Smooth muscle cell (in vitro differentiated cells): ENCODE measurements at regions not wholly inside any gene's neighbourhood (a gene's known extent, or its start where the extent isn't known, plus 50 kb on each side); places are given as distances from the start of the nearest gene placed in this dataset.

ENCODE experiments used
- DNase-seq: peaks from one replicate; lab custom pipeline; 2025; ENCODE audit not compliant: unreplicated experiment; lab: John Stamatoyannopoulos, UW
- H2AFZ ChIP-seq: fragments of 200-600 bp; sonication (generic); 2 replicates; pipeline ENCODE4 v1.6.0; 2016; ENCODE audit warnings: antibody characterized with exemption, low read depth, mild to moderate bottlenecking
- H3F3A ChIP-seq: fragments of 200-600 bp; sonication (generic); 2 replicates; pipeline ENCODE4 v1.6.0; 2017; ENCODE audit warnings: antibody characterized with exemption, low read depth
- H3K27ac ChIP-seq: fragments of 200-600 bp; sonication (generic); 2 replicates; pipeline ENCODE4 v1.5.1; 2016; ENCODE audit warnings: low read depth, mild to moderate bottlenecking
- H3K27me3 ChIP-seq: fragments of 200-600 bp; sonication (generic); 2 replicates; pipeline ENCODE4 v1.6.1; 2016; ENCODE audit warnings: low read depth, mild to moderate bottlenecking
- H3K36me3 ChIP-seq: fragments of 200-600 bp; sonication (generic); 2 replicates; pipeline ENCODE4 v1.5.1; 2016; ENCODE audit warnings: low read depth
- H3K4me1 ChIP-seq: fragments of 200-600 bp; sonication (generic); 2 replicates; pipeline ENCODE4 v1.5.1; 2016; ENCODE audit warnings: low read depth
- H3K4me2 ChIP-seq: fragments of 200-600 bp; sonication (generic); 2 replicates; pipeline ENCODE4 v1.6.0; 2016; ENCODE audit warnings: mild to moderate bottlenecking
- H3K4me3 ChIP-seq: fragments of 200-600 bp; sonication (generic); 2 replicates; pipeline ENCODE4 v1.5.1; 2016; ENCODE audit warnings: mild to moderate bottlenecking
- H3K79me2 ChIP-seq: fragments of 200-600 bp; sonication (generic); 2 replicates; pipeline ENCODE4 v1.6.0; 2016; ENCODE audit warnings: low read depth, mild to moderate bottlenecking
- H3K9ac ChIP-seq: fragments of 200-600 bp; sonication (generic); 2 replicates; pipeline ENCODE4 v1.6.0; 2016; ENCODE audit warnings: low read depth
- H3K9me3 ChIP-seq: fragments of 200-600 bp; sonication (generic); replicated peaks from 2 replicates; pipeline ENCODE4 v1.5.1; 2016; ENCODE audit warnings: low read depth
- H4K20me1 ChIP-seq: fragments of 200-600 bp; sonication (generic); 2 replicates; pipeline ENCODE4 v1.6.0; 2016; ENCODE audit warnings: low read depth
- WGBS: methylation state at CpG from one replicate; pipeline ENCODE4 v1.1.7; 2016; ENCODE audit warnings: low lambda C conversion rate; 5-methylcytosine and 5-hydroxymethylcytosine counted together
- TF ChIP-seq, protein P1 (sequence below): fragments of 200-600 bp; sonication (generic); IDR thresholded peaks from 2 replicates; pipeline ENCODE4 v1.5.1; 2017; ENCODE audit warnings: borderline replicate concordance, mild to moderate bottlenecking, antibody characterized with exemption; ENCODE audit not compliant: insufficient read depth, poor library complexity, severe bottlenecking

GRCh38 chr3:35521196-35521595, 118.1 kb upstream of the ARPP21 start:
- no peaks in the 10 kb centered on the region for H3K79me2 ChIP-seq
- H2AFZ ChIP-seq: no peak overlapping the region
- H3K36me3 ChIP-seq: no peaks in the 10 kb centered on the region
- H3K9me3 ChIP-seq: no peaks in the 10 kb centered on the region
- H3K4me3 ChIP-seq: no peak overlapping the region
- H3K9ac ChIP-seq: no peak overlapping the region
- WGBS: 64% methylated on average over 3 of the region's 3 CpGs
- no peaks in the 10 kb centered on the region for H3F3A ChIP-seq
- H3K4me1 ChIP-seq: no peaks in the 10 kb centered on the region
- H3K27ac ChIP-seq: no peak overlapping the region
- no peak for DNase-seq
- no peak overlapping the region for H3K4me2 ChIP-seq
- TF ChIP-seq, protein P1, sequence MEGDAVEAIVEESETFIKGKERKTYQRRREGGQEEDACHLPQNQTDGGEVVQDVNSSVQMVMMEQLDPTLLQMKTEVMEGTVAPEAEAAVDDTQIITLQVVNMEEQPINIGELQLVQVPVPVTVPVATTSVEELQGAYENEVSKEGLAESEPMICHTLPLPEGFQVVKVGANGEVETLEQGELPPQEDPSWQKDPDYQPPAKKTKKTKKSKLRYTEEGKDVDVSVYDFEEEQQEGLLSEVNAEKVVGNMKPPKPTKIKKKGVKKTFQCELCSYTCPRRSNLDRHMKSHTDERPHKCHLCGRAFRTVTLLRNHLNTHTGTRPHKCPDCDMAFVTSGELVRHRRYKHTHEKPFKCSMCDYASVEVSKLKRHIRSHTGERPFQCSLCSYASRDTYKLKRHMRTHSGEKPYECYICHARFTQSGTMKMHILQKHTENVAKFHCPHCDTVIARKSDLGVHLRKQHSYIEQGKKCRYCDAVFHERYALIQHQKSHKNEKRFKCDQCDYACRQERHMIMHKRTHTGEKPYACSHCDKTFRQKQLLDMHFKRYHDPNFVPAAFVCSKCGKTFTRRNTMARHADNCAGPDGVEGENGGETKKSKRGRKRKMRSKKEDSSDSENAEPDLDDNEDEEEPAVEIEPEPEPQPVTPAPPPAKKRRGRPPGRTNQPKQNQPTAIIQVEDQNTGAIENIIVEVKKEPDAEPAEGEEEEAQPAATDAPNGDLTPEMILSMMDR: no peak
- H4K20me1 ChIP-seq: no peaks in the 10 kb centered on the region
- H3K27me3 ChIP-seq: no peaks in the 10 kb centered on the region

- H3K9ac ChIP-seq: no peak overlapping the region
- no peaks in the 10 kb centered on the region for H3K27me3 ChIP-seq
- no peak for DNase-seq
- no peaks in the 10 kb centered on the region for H4K20me1 ChIP-seq
- H3K4me3 ChIP-seq: no peak overlapping the region
- TF ChIP-seq, protein P1: no peak
- H3K9me3 ChIP-seq: no peaks in the 10 kb centered on the region
- WGBS: 83% methylated on average over 3 of the region's 3 CpGs
- H2AFZ ChIP-seq: no peak overlapping the region
- H3K79me2 ChIP-seq: no peaks in the 10 kb centered on the region
- no peaks in the 10 kb centered on the region for H3K4me1 ChIP-seq
- no peaks in the 10 kb centered on the region for H3K36me3 ChIP-seq
- no peaks in the 10 kb centered on the region for H3F3A ChIP-seq
- no peak overlapping the region for H3K4me2 ChIP-seq
- H3K27ac ChIP-seq: no peak overlapping the region
Measured at GRCh38 chr3:35522450-35522849, 116.9 kb upstream of the ARPP21 start.

DNA sequence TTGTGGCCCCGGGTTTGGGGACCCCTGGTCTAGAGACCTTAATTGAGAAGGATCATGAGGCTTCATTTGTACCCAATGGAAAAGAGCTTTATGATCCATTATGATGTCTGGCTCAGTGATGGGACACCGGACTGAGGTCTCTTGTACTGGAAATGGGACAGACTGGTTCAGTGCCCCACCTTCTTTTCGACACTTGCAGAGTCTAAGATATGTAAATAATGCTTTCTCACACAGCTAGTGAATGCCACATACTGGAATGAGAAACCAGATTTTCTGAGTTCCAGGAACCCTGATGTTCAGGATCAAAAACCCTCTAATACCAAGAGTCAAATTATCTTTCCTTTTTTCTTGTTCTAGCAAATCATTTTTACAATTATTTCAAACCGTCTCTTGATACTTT, 116.3 kb upstream of the ARPP21 start:
- Histone ChIP-seq H3F3A (no peaks in the 10 kb centered on the region), H3K4me2 (no peak overlapping the region), H3K4me3 (no peak overlapping the region), H3K36me3 (no peaks in the 10 kb centered on the region), H3K79me2 (no peaks in the 10 kb centered on the region), H4K20me1 (no peaks in the 10 kb centered on the region), H3K9me3 (no peaks in the 10 kb centered on the region), H2AFZ (no peak overlapping the region), H3K9ac (no peak overlapping the region), H3K4me1 (no peaks in the 10 kb centered on the region), H3K27me3 (no peaks in the 10 kb centered on the region), H3K27ac (no peak overlapping the region)
- no peak for DNase-seq
- TF ChIP-seq, protein P1: no peak
- 80% methylated on average over 4 of the region's 4 CpGs for WGBS

GRCh38 chr3:35523838-35524237, 115.5 kb upstream of the ARPP21 start:
- Histone ChIP-seq H2AFZ (no peak overlapping the region), H3K9ac (no peak overlapping the region), H3K4me2 (no peak overlapping the region), H3K4me3 (no peak overlapping the region), H3K27me3 (peaks cover 4% of the 10 kb centered on the region), H3F3A (no peaks in the 10 kb centered on the region), H3K36me3 (no peaks in the 10 kb centered on the region), H3K9me3 (no peaks in the 10 kb centered on the region), H3K27ac (no peak overlapping the region), H4K20me1 (no peaks in the 10 kb centered on the region), H3K79me2 (no peaks in the 10 kb centered on the region), H3K4me1 (no peaks in the 10 kb centered on the region)
- no peak for DNase-seq
- WGBS: 86% methylated on average over 4 of the region's 4 CpGs
- TF ChIP-seq, protein P1: no peak
